GM18907 (cell line): ENCODE measurements at regions not wholly inside any gene's neighbourhood (a gene's known extent, or its start where the extent isn't known, plus 50 kb on each side); places are given as distances from the start of the nearest gene placed in this dataset.

Experiments
- ATAC-seq: cut with Tn5 transposase; IDR thresholded peaks from one replicate; pipeline ENCODE4 v1.9.1; 2021; ENCODE audit warnings: mild to moderate bottlenecking, moderate library complexity; ENCODE audit not compliant: unreplicated experiment

DNA sequence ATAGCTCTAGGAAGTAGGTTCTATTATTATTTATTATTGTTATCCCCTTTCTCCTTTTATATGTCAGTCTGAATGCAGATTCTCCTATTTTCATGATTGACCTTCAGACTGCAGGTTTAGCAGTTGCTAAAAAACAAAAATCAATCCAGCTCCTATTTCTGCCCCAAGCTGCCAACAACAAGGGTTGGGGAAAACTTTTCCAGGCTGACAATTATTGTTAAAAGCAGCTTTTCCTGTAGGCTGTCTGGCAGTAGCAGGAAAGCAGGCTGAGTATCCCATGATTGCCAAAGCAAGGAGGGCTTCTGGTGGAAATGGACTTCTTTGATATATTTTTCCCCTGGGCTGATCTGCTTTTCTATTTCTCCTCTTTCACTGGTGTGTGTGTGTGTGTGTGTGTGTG lies 78.0 kb upstream of the CTLA4 start:
- ATAC-seq: no peak

DNA sequence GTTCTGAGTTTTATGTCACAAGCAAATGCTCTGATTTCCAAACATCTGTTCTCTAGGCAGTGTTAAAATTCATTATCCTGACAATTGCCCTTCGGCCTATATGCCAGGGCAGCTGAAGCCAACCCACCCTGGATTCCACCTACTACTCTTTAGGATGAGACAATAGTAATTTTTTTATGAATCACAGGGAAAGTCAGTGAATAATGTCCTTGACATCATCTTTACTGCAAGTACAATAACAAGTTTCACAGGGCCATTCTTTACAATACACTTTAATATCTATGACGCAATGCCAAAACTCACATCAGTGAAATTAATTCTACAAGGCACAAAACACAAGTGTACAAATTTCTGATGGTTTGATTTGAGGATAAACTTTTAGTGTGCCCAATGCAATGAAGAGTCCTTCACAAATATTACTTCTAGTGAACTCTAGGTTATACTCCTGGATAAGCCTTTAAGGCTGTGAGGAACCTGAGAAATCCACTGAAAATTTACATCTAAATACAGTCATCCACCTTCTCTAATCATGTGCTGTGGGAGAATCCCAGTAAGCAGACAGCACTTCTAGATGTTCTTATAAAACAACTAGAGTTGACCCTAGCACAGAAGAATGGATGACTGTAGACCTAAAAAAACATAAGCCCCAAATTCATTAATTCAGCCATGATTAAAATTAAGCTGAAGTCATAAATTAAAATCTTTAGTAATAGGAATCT lies 77.3 kb upstream of the CTLA4 start:
- no peak for ATAC-seq

- ATAC-seq: no peak
Observed at GRCh38 chr2:203796248-203797010, 71.1 kb upstream of the CTLA4 start.

- ATAC-seq: no peak
Observed at GRCh38 chr2:203797276-203797675, 70.3 kb upstream of the CTLA4 start.

- ATAC-seq: no peak
Observed at GRCh38 chr2:203797712-203798111, 69.9 kb upstream of the CTLA4 start.

- no peak for ATAC-seq
Observed at GRCh38 chr2:203798296-203799087, 69.1 kb upstream of the CTLA4 start.

GRCh38 chr2:203799908-203800307 lies 67.7 kb upstream of the CTLA4 start:
- peak; percentile 87 for ATAC-seq

- no peak for ATAC-seq
Observed at GRCh38 chr2:203800783-203801182, 66.8 kb upstream of the CTLA4 start.

- no peak for ATAC-seq
Observed at GRCh38 chr2:203802342-203803052, 65.1 kb upstream of the CTLA4 start.

DNA sequence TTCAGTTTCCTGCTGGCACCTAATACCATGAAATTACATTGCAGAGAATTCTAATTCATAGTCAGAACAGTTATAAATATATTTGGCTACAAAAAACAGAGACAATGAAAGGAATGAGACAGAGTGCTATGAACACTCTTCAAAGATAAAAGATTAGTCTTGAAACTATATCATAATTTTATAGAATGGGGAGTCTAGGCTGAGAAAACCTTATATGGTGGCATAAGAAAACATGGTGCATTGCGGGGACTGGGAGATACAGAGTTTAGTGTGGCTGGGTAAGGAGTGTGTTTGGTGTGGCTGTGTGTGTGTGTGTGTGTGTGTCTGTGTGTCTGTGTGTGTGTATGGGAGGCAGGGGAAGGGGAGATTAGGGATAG lies 64.5 kb upstream of the CTLA4 start:
- no peak for ATAC-seq

- ATAC-seq: no peak
Observed at GRCh38 chr2:203804070-203804469, 63.5 kb upstream of the CTLA4 start.

DNA sequence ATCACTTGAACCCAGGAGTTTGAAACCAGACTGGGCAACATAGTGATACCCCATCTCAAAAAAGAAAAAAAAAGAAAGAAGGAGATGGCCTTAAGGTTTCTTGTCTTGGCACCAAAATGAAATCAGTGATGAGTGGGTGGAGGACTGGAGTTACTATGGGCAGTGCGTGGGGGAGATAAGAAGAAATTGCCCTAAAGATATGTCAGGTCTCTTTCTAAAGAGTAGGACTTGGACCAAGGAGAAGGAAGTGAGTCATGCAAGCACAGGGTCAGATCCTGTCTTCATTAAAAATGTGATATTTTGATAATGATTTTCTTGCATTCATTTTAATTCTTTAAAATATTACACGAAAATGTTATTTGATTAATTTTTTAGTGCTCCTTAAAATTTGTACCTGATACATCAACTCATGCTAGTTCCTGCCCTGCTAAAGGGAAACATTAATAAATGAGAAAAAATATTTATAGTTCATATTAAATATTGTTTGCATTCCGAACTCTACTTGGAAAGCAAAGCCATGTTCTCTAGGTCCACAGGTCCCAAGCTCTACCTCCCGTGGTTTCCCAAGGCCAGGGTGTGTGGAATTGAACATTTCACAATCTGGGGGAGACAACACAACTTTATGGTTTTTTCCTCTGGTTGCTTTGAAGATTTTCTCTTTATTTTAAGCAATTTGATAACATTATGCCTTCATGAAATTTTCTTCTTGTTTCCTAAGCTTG lies 62.6 kb upstream of the CTLA4 start:
- no peak for ATAC-seq

GRCh38 chr2:203805486-203805838 lies 62.1 kb upstream of the CTLA4 start:
- ATAC-seq: no peak

DNA sequence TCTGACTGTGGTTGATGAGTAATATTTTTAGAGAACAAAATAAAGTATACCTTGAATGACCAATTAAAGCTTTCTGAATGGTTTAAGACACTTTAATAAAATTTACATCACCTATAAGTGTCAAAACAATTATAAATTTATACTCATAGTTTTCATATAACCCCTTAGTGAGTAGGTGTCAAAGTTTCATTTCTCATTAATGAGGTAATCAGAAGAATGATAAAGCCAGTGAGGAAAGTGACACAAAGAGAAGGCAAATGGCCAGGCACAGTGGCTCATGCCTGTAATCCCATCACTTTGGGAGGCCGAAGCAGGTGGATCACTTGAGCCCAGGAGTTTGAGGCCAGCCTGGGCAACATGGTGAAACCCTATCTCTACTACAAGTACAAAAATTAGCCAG lies 60.8 kb upstream of the CTLA4 start:
- ATAC-seq: no peak

- no peak for ATAC-seq
Observed at GRCh38 chr2:203808046-203808750, 59.4 kb upstream of the CTLA4 start.

- ATAC-seq: no peak
Observed at GRCh38 chr2:203809084-203809521, 58.5 kb upstream of the CTLA4 start.

- ATAC-seq: no peak
Observed at GRCh38 chr2:203809991-203810510, 57.5 kb upstream of the CTLA4 start.

- ATAC-seq: peak; percentile 82
Observed at GRCh38 chr2:203811491-203812221, 55.9 kb upstream of the CTLA4 start.
